GM08714 (cell line): ENCODE measurements at regions not wholly inside any gene's neighbourhood (a gene's known extent, or its start where the extent isn't known, plus 50 kb on each side); places are given as distances from the start of the nearest gene placed in this dataset.
"Not testable (repeated sequence)": the region's sequence is repeated elsewhere in the genome, so short reads cannot be mapped to it uniquely, and the experiment has no call there.

Experiments
- H3K4me3 ChIP-seq: fragments of 200-500 bp; sonication (Bioruptor generic); 2 replicates; pipeline ENCODE4 v1.5.1; 2014; ENCODE audit warnings: mild to moderate bottlenecking, low read length, inconsistent platforms
- ZNF274 ChIP-seq: IDR thresholded peaks from 2 replicates; pipeline ENCODE4 v1.6.1; 2012; ENCODE audit warnings: mild to moderate bottlenecking, low read depth, low read length

GRCh38 chr6:122207061-122207460 is 192.4 kb upstream of the HSF2 start:
- no peak overlapping the region for H3K4me3 ChIP-seq
- TF ChIP-seq ZNF274 = no peak

- H3K4me3 ChIP-seq = no peak overlapping the region
- no peak for TF ChIP-seq ZNF274
These were observed 191.7 kb upstream of the HSF2 start for GRCh38 chr6:122207794-122208193.

GRCh38 chr6:122214605-122215318 is 184.7 kb upstream of the HSF2 start:
- TF ChIP-seq ZNF274 = no peak
- no peak overlapping the region for H3K4me3 ChIP-seq

- no peak for TF ChIP-seq ZNF274
- no peak overlapping the region for H3K4me3 ChIP-seq
These were observed 179.2 kb upstream of the HSF2 start for GRCh38 chr6:122220254-122220653.

- no peak overlapping the region for H3K4me3 ChIP-seq
- TF ChIP-seq ZNF274 = no peak
These were observed 176.7 kb upstream of the HSF2 start for GRCh38 chr6:122222761-122223160.

GRCh38 chr6:122223251-122223650 is 176.2 kb upstream of the HSF2 start:
- no peak overlapping the region for H3K4me3 ChIP-seq
- TF ChIP-seq ZNF274 = no peak

GRCh38 chr6:122238861-122239260 is 160.6 kb upstream of the HSF2 start:
- no peak overlapping the region for H3K4me3 ChIP-seq
- no peak for TF ChIP-seq ZNF274

- H3K4me3 ChIP-seq = no peak overlapping the region
- no peak for TF ChIP-seq ZNF274
These were observed 152.4 kb upstream of the HSF2 start for GRCh38 chr6:122246906-122247658.

- no peak overlapping the region for H3K4me3 ChIP-seq
- no peak for TF ChIP-seq ZNF274
These were observed 151.3 kb upstream of the HSF2 start for GRCh38 chr6:122248001-122248669.

- no peak for TF ChIP-seq ZNF274
- H3K4me3 ChIP-seq = no peak overlapping the region
These were observed 150.6 kb upstream of the HSF2 start for GRCh38 chr6:122248844-122249243.

GRCh38 chr6:122258839-122259238 is 140.6 kb upstream of the HSF2 start:
- no peak for TF ChIP-seq ZNF274

GRCh38 chr6:122264557-122264956 is 134.9 kb upstream of the HSF2 start:
- TF ChIP-seq ZNF274 = no peak
- H3K4me3 ChIP-seq = no peak overlapping the region

More at GRCh38 chr6:122258839-122259238, 140.6 kb upstream of the HSF2 start:
- H3K4me3 ChIP-seq = no peak overlapping the region

GRCh38 chr6:122265755-122266154 is 133.7 kb upstream of the HSF2 start:
- TF ChIP-seq ZNF274 = no peak
- no peak overlapping the region for H3K4me3 ChIP-seq

GRCh38 chr6:122268394-122268793 is 131.1 kb upstream of the HSF2 start:
- H3K4me3 ChIP-seq = no peak overlapping the region
- no peak for TF ChIP-seq ZNF274

- H3K4me3 ChIP-seq = no peak overlapping the region
- TF ChIP-seq ZNF274 = no peak
These were observed 122.8 kb upstream of the HSF2 start for GRCh38 chr6:122276637-122277036.

GRCh38 chr6:122280105-122281021 is 119.1 kb upstream of the HSF2 start:
- H3K4me3 ChIP-seq = not testable (repeated sequence)
